Loucy (cell line): ENCODE measurements at regions not wholly inside any gene's neighbourhood (a gene's known extent, or its start where the extent isn't known, plus 50 kb on each side); places are given as distances from the start of the nearest gene placed in this dataset.

Source experiments
- H2AFZ ChIP-seq: fragments of 200-600 bp; sonication (generic); 2 replicates; pipeline ENCODE4 v1.6.0; 2016; ENCODE audit warnings: antibody characterized with exemption, mild to moderate bottlenecking, low read length, moderate library complexity
- H3F3A ChIP-seq: fragments of 200-600 bp; 2 replicates; pipeline ENCODE4 v1.6.0; 2016; ENCODE audit warnings: antibody characterized with exemption, low read depth, mild to moderate bottlenecking
- H3K27me3 ChIP-seq: fragments of 200-600 bp; sonication (generic); 2 replicates; pipeline ENCODE4 v1.6.1; 2014; ENCODE audit warnings: low read length, mild to moderate bottlenecking; ENCODE audit not compliant: insufficient read depth, poor library complexity, severe bottlenecking
- H3K36me3 ChIP-seq: fragments of 200-600 bp; sonication (generic); 2 replicates; pipeline ENCODE4 v1.6.1; 2016; ENCODE audit warnings: low read length; ENCODE audit not compliant: insufficient read depth
- H3K4me1 ChIP-seq: fragments of 200-600 bp; sonication (generic); 2 replicates; pipeline ENCODE4 v1.5.1; 2014; ENCODE audit warnings: low read length, mild to moderate bottlenecking; ENCODE audit not compliant: insufficient read depth, poor library complexity, severe bottlenecking
- H3K4me2 ChIP-seq: fragments of 200-600 bp; sonication (generic); 2 replicates; pipeline ENCODE4 v1.6.0; 2014; ENCODE audit warnings: antibody characterized with exemption, low read length, low read depth, mild to moderate bottlenecking; ENCODE audit not compliant: poor library complexity, severe bottlenecking
- H3K4me3 ChIP-seq: fragments of 200-600 bp; sonication (generic); 2 replicates; pipeline ENCODE4 v1.5.1; 2014; ENCODE audit warnings: low read length, mild to moderate bottlenecking, mixed read lengths; ENCODE audit not compliant: poor library complexity, severe bottlenecking
- H3K79me2 ChIP-seq: fragments of 200-600 bp; sonication (generic); 2 replicates; pipeline ENCODE4 v1.6.1; 2014; ENCODE audit warnings: low read length; ENCODE audit not compliant: insufficient read depth
- H3K9ac ChIP-seq: fragments of 200-600 bp; sonication (generic); 2 replicates; pipeline ENCODE4 v1.6.0; 2014; ENCODE audit warnings: mild to moderate bottlenecking, low read depth, low read length, moderate library complexity; ENCODE audit not compliant: poor library complexity, severe bottlenecking
- H3K9me2 ChIP-seq: fragments of 200-600 bp; sonication (generic); replicated peaks from 2 replicates; pipeline ENCODE4 v1.6.1; 2016; ENCODE audit warnings: low read depth, low read length, mixed read lengths
- H3K9me3 ChIP-seq: fragments of 200-600 bp; sonication (generic); 2 replicates; pipeline ENCODE4 v1.6.1; 2014; ENCODE audit warnings: mild to moderate bottlenecking, antibody characterized with exemption, low read length, low read depth; ENCODE audit not compliant: insufficient read depth
- H4K20me1 ChIP-seq: fragments of 200-600 bp; sonication (generic); 2 replicates; pipeline ENCODE4 v1.6.0; 2014; ENCODE audit warnings: antibody characterized with exemption, low read length, mild to moderate bottlenecking; ENCODE audit not compliant: insufficient read depth, poor library complexity, severe bottlenecking
- CTCF ChIP-seq: fragments of 200-600 bp; sonication (generic); conservative IDR thresholded peaks from 2 replicates; pipeline ENCODE4 v1.5.1; 2014; ENCODE audit warnings: mild to moderate bottlenecking, antibody characterized with exemption, low read length
- EZH2phosphoT487 ChIP-seq: fragments of 200-600 bp; IDR thresholded peaks from 2 replicates; pipeline ENCODE4 v1.6.1; 2018; ENCODE audit warnings: antibody characterized with exemption, mild to moderate bottlenecking, moderate library complexity, borderline replicate concordance

- Histone ChIP-seq H3K27me3 (no peaks in the 10 kb centered on the region), H3K36me3 (no peaks in the 10 kb centered on the region), H3K4me3 (no peak overlapping the region), H2AFZ (no peak overlapping the region), H4K20me1 (no peaks in the 10 kb centered on the region), H3K9ac (no peak overlapping the region), H3K9me2 (no peaks in the 10 kb centered on the region), H3K4me2 (no peak overlapping the region), H3K79me2 (peaks cover 9% of the 10 kb centered on the region; the same call in 1 of the 2 replicates), H3K4me1 (peaks cover 77% of the 10 kb centered on the region), H3F3A (peaks cover 1% of the 10 kb centered on the region; the same call in 1 of the 2 replicates), H3K9me3 (peaks cover 13% of the 10 kb centered on the region; the same call in 1 of the 2 replicates)
- no peak for TF ChIP-seq EZH2phosphoT487
- no peak for TF ChIP-seq CTCF
These were observed 341.7 kb downstream of the CD83 start for GRCh38 chr6:14459315-14459714.

- Histone ChIP-seq H3K9ac (peak overlapping the region; percentile 58), H4K20me1 (no peaks in the 10 kb centered on the region), H3K4me2 (peak overlapping the region; percentile 21), H3K4me3 (no peak overlapping the region), H3F3A (no peaks in the 10 kb centered on the region), H3K27me3 (no peaks in the 10 kb centered on the region), H3K79me2 (0 out of 2 replicates have a peak, but pooled peaks cover 3% of the 10 kb centered on the region), H3K9me2 (no peaks in the 10 kb centered on the region), H3K9me3 (peaks cover 17% of the 10 kb centered on the region; the same call in 1 of the 2 replicates), H2AFZ (peak overlapping the region; percentile 52), H3K36me3 (no peaks in the 10 kb centered on the region), H3K4me1 (peaks cover 70% of the 10 kb centered on the region)
- TF ChIP-seq CTCF (no peak), EZH2phosphoT487 (no peak)
These were observed 343.0 kb downstream of the CD83 start for GRCh38 chr6:14460556-14460955.

- H3K4me2 ChIP-seq, result no peak overlapping the region
- H2AFZ ChIP-seq, result no peak overlapping the region
- peaks cover 17% of the 10 kb centered on the region; the same call in 1 of the 2 replicates for H3K9me3 ChIP-seq
- peaks cover 58% of the 10 kb centered on the region for H3K4me1 ChIP-seq
- TF ChIP-seq EZH2phosphoT487 (no peak), CTCF (no peak)
- no peak overlapping the region for H3K4me3 ChIP-seq
- H3K9me2 ChIP-seq, result no peaks in the 10 kb centered on the region
- no peaks in the 10 kb centered on the region for H3F3A ChIP-seq
- H3K79me2 ChIP-seq, result no peaks in the 10 kb centered on the region
- H3K9ac ChIP-seq, result no peak overlapping the region
- H3K36me3 ChIP-seq, result no peaks in the 10 kb centered on the region
- H4K20me1 ChIP-seq, result no peaks in the 10 kb centered on the region
- H3K27me3 ChIP-seq, result no peaks in the 10 kb centered on the region
These were observed 344.6 kb downstream of the CD83 start for GRCh38 chr6:14462135-14462534.
